OCI-LY3 (cell line): ENCODE measurements at regions not wholly inside any gene's neighbourhood (a gene's known extent, or its start where the extent isn't known, plus 50 kb on each side); places are given as distances from the start of the nearest gene placed in this dataset.

ENCODE experiments used
- H2AFZ ChIP-seq: fragments of 200-600, 300-600 bp; shearing (Covaris generic); 2 replicates; pipeline ENCODE4 v1.6.0; 2014; ENCODE audit warnings: antibody characterized with exemption, low read depth, low read length
- H3K27ac ChIP-seq: fragments of 200-600, 300-600 bp; sonication (generic); 2 replicates; pipeline ENCODE4 v1.5.1; 2014; ENCODE audit warnings: mild to moderate bottlenecking, low read length, moderate library complexity, mixed read lengths
- H3K27me3 ChIP-seq: fragments of 200-600, 300-600 bp; sonication (generic); 2 replicates; pipeline ENCODE4 v1.6.1; 2014; ENCODE audit warnings: low read depth, low read length, mixed read lengths
- H3K36me3 ChIP-seq: fragments of 200-600, 300-600 bp; sonication (generic); replicated peaks from 2 replicates; pipeline ENCODE3; 2014; ENCODE audit warnings: low read depth, low read length, mixed read lengths
- H3K4me1 ChIP-seq: fragments of 300-600, 200-600 bp; sonication (generic); 2 replicates; pipeline ENCODE4 v1.6.1; 2014; ENCODE audit warnings: low read length, mixed read lengths
- H3K4me2 ChIP-seq: fragments of 200-600, 300-600 bp; sonication (generic); 2 replicates; pipeline ENCODE4 v1.6.1; 2014; ENCODE audit warnings: low read length, mixed read lengths
- H3K4me3 ChIP-seq: fragments of 300-600, 200-600 bp; sonication (generic); 2 replicates; pipeline ENCODE4 v1.5.1; 2014; ENCODE audit warnings: antibody characterized with exemption, mild to moderate bottlenecking, low read length, moderate library complexity
- H3K79me2 ChIP-seq: fragments of 300-600, 200-600 bp; shearing (Covaris generic); 2 replicates; pipeline ENCODE4 v1.6.1; 2014; ENCODE audit warnings: mild to moderate bottlenecking, low read length, mixed read lengths
- H3K9ac ChIP-seq: fragments of 300-600, 200-600 bp; shearing (Covaris generic); 2 replicates; pipeline ENCODE4 v1.6.0; 2014; ENCODE audit warnings: mild to moderate bottlenecking, low read length, moderate library complexity
- H3K9me3 ChIP-seq: fragments of 200-600, 300-600 bp; shearing (Covaris generic); 2 replicates; pipeline ENCODE4 v1.6.1; 2014; ENCODE audit warnings: low read length, mixed read lengths; ENCODE audit not compliant: insufficient read depth
- H4K20me1 ChIP-seq: fragments of 200-600, 300-600 bp; sonication (generic); 2 replicates; pipeline ENCODE4 v1.6.1; 2016; ENCODE audit warnings: low read length, mixed read lengths; ENCODE audit not compliant: insufficient read depth
- EZH2phosphoT487 ChIP-seq: fragments of 200-600 bp; shearing (Covaris generic); IDR thresholded peaks from 2 replicates; pipeline ENCODE4 v1.6.1; 2018; ENCODE audit warnings: antibody characterized with exemption, mixed run types, low read depth
- TF ChIP-seq, protein P1 (sequence below): fragments of 200-600, 300-600 bp; sonication (generic); IDR thresholded peaks from 2 replicates; pipeline ENCODE4 v1.5.1; 2014; ENCODE audit warnings: antibody characterized with exemption, low read length, low read depth

DNA sequence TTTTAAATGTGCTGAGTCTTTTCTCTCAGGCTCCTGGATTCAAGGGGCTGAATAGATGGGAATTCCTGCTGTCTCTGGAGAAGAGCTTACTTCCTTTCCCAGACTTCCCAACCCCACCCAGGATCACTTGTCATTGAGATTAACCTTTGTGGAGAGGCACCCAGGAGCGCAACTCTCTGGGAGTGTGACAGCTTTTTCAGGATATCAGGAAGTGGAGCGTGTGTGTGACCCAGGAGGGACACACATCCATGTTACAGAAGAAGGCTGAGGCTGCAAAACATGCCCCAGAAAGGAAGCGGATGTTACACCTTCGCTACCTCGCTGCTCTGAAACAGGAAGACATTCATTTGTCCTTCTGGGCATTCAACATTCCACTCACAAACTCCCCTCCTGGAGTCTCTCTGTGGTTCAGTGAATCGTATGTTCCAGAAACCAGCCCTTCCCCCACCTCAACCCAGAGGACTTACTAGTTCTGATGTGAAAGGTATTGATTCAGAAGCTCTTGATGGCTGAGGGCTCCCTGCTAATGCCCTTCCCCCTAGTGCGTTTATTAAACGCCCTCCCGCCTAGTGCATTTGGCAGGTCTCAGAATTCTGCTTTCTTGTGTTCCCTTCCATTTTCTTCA is 523.9 kb downstream of the TNS1 start:
- Histone ChIP-seq H3K4me3 (no peak overlapping the region), H3K4me1 (no peaks in the 10 kb centered on the region), H3K4me2 (no peak overlapping the region), H3K27me3 (no peaks in the 10 kb centered on the region), H3K9me3 (no peaks in the 10 kb centered on the region), H4K20me1 (no peaks in the 10 kb centered on the region), H3K79me2 (no peaks in the 10 kb centered on the region), H3K9ac (no peak overlapping the region), H3K27ac (no peak overlapping the region), H2AFZ (no peak overlapping the region), H3K36me3 (no peaks in the 10 kb centered on the region)
- TF ChIP-seq EZH2phosphoT487, result no peak
- TF ChIP-seq, protein P1, sequence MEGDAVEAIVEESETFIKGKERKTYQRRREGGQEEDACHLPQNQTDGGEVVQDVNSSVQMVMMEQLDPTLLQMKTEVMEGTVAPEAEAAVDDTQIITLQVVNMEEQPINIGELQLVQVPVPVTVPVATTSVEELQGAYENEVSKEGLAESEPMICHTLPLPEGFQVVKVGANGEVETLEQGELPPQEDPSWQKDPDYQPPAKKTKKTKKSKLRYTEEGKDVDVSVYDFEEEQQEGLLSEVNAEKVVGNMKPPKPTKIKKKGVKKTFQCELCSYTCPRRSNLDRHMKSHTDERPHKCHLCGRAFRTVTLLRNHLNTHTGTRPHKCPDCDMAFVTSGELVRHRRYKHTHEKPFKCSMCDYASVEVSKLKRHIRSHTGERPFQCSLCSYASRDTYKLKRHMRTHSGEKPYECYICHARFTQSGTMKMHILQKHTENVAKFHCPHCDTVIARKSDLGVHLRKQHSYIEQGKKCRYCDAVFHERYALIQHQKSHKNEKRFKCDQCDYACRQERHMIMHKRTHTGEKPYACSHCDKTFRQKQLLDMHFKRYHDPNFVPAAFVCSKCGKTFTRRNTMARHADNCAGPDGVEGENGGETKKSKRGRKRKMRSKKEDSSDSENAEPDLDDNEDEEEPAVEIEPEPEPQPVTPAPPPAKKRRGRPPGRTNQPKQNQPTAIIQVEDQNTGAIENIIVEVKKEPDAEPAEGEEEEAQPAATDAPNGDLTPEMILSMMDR, result no peak

DNA sequence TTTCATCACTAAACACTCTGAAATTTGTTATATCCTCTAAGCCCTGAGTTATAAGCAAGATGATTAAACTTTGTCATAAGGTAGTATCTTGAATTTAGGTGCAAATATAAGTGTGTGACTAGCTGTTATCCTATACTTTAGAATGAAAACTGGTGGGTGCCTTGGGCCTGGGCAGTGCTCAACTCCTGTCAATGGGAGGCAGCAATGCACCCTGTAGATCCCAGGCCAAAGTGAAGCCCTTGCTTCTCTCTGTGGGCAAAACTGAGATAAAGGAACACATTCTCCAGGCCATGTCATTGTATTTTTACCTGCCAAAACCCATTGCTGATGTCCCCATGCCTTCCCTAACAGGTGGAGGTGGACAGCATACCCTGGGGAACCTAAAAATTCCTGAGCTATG is 525.2 kb downstream of the TNS1 start:
- no peak overlapping the region for H3K4me3 ChIP-seq
- no peaks in the 10 kb centered on the region for H3K27me3 ChIP-seq
- H3K79me2 ChIP-seq, result no peaks in the 10 kb centered on the region
- no peak overlapping the region for H3K4me2 ChIP-seq
- H3K4me1 ChIP-seq, result no peaks in the 10 kb centered on the region
- no peak overlapping the region for H3K9ac ChIP-seq
- H4K20me1 ChIP-seq, result no peaks in the 10 kb centered on the region
- H3K36me3 ChIP-seq, result no peaks in the 10 kb centered on the region
- no peaks in the 10 kb centered on the region for H3K9me3 ChIP-seq
- TF ChIP-seq, protein P1, result no peak
- TF ChIP-seq EZH2phosphoT487, result no peak
- no peak overlapping the region for H3K27ac ChIP-seq
- H2AFZ ChIP-seq, result no peak overlapping the region

DNA sequence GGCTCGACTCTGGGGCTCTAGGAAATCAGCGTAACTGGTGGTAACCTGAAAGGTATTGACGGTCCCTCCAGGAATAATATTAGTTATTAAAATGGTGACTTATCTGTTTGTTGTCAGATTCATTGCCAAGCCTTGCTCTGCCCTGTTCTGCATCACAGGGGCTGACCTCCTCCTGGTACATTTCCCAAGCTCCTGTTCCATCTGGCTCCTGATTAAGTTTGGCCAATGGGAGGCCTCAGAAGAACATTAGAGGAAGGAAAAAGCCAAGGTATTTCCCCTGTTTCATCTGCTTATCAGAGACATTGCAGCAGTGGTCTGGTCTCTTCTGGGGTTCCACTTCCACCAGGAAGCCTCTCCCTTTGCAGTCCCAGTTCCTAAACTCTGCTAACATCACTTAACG is 527.0 kb downstream of the TNS1 start:
- TF ChIP-seq EZH2phosphoT487, result no peak
- TF ChIP-seq, protein P1, result no peak
- no peaks in the 10 kb centered on the region for H3K9me3 ChIP-seq
- no peak overlapping the region for H3K4me2 ChIP-seq
- no peaks in the 10 kb centered on the region; the same call in 1 of the 2 replicates for H3K27me3 ChIP-seq
- H3K9ac ChIP-seq, result no peak overlapping the region
- no peaks in the 10 kb centered on the region for H3K4me1 ChIP-seq
- H3K36me3 ChIP-seq, result no peaks in the 10 kb centered on the region
- no peak overlapping the region for H3K27ac ChIP-seq
- no peaks in the 10 kb centered on the region for H3K79me2 ChIP-seq
- H4K20me1 ChIP-seq, result no peaks in the 10 kb centered on the region
- H2AFZ ChIP-seq, result no peak overlapping the region
- no peak overlapping the region for H3K4me3 ChIP-seq

- Histone ChIP-seq H4K20me1 (no peaks in the 10 kb centered on the region), H3K27me3 (no peaks in the 10 kb centered on the region; the same call in 1 of the 2 replicates), H3K27ac (no peak overlapping the region), H3K4me3 (no peak overlapping the region), H3K79me2 (no peaks in the 10 kb centered on the region), H3K36me3 (no peaks in the 10 kb centered on the region), H3K9ac (no peak overlapping the region), H3K9me3 (no peaks in the 10 kb centered on the region), H3K4me2 (no peak overlapping the region), H2AFZ (no peak overlapping the region), H3K4me1 (no peaks in the 10 kb centered on the region)
- TF ChIP-seq, protein P1, result no peak
- no peak for TF ChIP-seq EZH2phosphoT487
Measured at GRCh38 chr2:217475101-217475500, 527.7 kb downstream of the TNS1 start.
